SK-N-DZ (cell line): ENCODE measurements at regions not wholly inside any gene's neighbourhood (a gene's known extent, or its start where the extent isn't known, plus 50 kb on each side); places are given as distances from the start of the nearest gene placed in this dataset.

Source experiments
- DNase-seq: peaks from one replicate; pipeline ENCODE4 v3.0.0-alpha.2; 2015; ENCODE audit warnings: low spot score

DNA sequence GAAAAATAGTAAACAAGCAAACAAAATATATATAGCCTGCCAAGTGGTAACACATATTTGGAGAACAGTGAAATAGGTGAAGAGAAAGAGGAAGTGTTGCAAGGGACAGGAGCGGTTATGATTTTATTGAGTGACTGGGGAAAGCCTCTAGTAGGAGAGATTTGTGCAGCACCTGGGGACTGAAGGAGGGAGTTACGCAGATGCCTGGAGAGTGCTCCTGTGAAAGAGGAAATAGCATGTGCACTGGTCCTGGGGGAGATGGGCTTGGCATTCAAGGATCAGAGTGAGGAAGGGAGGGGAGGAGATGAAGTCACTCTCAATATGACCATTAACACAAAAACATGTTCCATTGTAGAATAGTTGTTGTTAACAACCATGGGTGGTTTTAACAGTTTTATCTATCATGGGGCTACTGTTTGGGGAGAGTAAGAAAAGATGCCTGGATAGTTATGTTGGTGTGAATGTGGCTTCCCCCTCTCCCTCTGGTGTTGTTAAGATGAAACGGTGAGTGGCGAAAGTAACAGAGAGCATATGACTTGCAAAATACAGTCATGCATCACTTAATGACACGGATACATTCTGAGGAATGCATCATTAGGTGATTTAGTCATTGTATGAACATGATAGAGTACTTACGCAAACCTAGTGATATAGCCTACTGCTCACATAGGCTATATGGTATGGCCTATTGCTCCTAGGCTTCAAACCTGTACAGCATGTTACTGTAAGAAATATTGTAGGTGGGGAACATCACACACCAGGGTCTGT is 251.7 kb upstream of the ARGLU1 start:
- no peak for DNase-seq

DNA sequence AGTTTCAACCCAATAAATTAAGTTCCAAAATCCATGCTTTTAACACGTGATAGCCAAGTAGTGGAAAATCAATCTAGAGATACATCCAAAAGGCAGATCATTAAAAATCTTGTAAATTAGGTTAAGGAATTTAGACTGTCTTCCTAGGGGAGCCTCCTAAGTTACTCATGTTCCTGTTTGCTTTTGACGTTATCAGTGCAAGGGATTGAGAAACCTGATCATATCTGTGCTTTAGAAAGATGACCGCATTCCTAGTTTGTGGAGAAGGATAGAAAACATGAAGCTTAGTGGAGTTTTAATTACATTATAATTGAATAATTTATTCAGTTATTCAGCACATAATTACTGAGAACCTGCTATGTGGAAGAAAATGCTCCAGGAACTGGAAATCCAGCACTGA is 251.0 kb upstream of the ARGLU1 start:
- DNase-seq = no peak

DNA sequence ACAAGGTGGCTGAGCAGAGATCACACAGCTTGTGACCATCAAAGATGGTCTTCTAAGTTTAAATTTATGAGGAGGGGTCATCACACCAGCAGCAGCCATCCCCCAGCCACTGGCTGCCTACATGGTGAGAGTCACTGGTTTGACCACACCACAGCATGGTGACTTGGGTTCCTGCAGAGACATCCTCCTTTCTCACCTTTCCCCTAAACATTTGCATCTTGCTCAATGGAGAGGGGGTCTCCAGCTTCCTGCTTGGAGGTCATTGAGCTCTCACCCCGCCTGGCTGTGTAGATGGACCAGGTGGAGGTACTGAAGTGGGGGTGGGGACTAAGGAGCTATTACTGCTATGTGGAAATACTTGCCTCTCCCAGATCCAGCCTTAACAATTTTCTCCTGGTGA is 247.6 kb upstream of the ARGLU1 start:
- DNase-seq = no peak

DNA sequence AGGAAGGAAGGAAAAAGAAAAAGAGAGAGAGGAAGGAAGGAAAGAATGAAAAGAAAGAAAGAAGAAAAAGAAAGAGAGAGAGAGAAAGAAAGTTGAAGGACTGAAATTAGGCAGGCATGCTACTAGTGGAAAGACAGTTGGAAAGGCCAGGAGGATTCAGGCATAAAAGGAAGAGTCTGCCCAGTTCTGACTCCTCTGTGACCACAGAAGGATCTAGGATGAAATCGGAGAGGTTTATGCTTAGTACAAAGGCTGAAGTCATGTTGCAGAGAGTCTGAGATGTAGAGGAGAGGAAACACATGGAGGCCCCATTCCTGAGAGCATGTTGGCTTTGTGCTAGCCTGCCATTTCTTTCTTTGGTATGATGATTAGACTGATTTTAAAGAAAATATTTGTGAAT is 246.5 kb upstream of the ARGLU1 start:
- no peak for DNase-seq

DNA sequence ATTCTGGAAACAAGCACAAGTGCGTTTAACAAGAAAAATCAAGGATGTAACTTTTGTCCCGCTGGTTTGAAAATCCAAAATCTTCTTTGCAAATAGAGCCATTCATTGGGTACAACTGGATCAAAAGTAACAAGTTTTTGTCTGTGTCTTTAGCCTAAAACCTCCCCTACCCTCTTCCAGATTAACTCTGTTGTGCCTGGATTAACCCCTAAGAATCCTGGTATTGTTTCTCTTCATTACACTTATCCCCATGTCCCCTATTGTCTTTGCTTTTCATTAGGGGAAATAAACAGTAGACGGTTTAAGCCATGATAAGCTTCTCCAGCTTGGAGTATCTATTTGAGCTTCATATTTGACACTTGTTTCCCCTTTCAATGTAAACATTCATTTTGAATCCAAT is 242.1 kb upstream of the ARGLU1 start:
- DNase-seq = no peak

DNA sequence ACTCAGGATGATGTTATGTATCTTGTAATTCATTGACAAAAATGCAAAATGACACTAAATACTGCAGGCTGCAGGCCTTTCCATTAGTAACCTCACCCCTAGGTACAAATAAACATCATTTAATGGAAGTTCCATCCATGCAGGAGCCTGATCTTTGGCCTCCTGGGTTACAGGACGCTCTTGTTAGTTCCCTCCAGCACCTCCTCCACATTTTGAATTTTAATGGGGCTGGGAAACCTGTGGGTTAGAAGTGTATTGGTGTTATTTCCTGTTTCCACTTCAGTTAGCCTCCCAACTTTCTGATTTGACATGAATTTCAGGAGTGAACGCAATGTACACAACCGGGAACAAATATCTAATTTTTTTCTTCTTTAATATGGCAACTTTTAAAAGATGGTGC is 237.1 kb upstream of the ARGLU1 start:
- no peak for DNase-seq

DNA sequence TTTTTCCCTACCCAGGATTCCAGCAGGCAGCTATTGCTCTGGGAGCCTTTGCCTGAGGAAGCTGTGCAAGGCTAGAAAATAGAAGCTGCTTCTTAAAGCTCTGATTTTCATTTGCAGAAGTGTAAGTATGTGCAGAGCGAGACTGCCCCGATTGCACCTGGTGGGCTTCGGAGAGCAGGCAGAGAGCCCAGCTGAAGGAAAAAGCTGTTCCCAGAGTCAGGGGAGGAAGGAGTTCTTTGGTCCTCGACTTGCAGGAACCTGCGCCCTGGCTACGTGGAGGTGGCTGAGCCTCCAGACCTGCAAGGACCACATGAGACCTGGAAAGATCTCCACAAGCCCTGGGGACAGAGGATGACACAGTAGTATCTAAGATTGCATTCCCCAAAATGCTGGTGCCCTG is 235.0 kb upstream of the ARGLU1 start:
- DNase-seq = no peak

DNA sequence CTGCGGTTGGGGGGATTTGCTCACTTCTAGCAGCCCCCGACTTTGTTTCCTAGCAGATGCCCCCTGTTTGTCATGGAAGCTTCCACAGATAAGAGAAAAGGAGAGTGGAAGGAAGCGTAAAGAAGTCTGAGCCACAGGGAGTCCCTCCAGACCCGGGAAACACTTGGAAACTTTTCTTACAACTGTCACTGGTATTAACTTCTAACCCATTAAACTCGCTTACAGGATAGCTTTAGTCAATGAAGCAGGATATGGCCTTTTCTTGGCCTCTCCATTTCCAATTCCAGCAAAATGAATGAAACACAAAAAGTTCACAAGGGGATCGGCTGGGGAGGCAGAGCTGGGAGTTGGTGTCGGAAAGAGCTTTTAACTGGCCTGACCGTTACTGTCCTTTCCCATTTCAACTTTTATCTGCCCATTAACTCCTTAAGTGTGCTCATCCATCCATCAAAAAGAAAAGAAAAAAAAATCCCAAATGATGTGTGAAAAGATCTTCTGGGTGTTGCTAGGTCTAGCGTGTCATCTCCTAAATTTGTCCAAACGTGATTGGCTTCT is 231.9 kb upstream of the ARGLU1 start:
- no peak for DNase-seq

DNA sequence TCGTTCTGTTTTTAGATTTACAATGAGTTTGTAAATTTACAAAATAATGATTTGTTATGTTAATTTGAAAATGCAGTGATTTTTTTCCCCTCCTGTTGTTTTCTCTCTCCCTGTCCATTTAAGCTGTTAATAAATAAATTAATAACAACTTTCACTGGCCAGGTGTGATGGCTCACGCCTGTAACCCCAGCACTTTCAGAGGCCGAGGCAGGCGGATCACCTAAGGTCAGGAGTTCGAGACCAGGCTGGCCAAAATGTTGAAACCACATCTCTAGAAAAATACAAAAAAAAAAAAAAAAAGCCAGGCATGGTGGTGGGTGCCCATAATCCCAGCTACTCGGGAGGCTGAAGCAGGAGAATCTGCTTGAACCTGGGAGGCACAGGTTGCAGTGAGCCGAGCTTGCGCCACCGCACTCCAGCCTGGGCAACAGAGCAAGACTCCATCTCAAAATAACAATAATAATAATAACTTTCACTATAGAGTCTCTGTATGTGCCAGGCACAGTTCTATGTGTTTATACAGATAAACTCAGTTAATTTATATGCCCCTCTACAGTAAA is 229.2 kb upstream of the ARGLU1 start:
- no peak for DNase-seq

DNA sequence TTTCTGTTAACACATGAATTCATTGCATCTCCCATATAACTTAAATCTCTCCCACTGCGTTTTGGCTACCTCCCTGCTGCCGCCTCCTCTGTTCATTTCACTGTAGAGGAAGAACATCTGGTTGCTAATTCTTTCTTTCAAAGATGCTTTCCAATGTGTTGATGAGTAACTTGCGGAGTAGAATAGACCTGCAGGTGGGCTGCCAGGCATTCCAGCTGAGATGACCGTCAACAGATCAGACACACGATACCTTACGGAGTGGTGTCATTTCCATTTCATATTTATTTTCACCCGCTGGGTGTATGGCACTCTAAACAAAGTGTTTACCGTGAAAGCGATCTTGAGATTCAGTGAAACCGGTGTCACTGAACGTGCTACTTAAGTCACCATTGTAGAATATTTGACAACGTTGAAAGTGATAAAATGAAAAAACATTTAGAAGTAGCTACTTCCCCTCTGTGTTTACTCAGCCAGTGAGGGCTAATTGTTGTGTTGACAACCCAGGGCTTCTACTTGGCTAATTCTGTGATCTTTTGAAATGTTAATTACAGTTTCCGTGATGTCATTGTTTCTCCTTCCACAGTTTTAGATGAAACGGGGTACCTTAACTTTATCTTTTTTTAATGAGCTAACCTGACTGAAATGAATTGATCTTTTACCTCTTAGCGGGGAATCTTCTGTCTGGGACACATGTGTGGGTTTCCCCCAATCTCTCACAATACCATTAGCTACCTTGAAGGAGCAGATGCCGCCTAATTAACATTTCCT is 228.5 kb upstream of the ARGLU1 start:
- no peak for DNase-seq

DNA sequence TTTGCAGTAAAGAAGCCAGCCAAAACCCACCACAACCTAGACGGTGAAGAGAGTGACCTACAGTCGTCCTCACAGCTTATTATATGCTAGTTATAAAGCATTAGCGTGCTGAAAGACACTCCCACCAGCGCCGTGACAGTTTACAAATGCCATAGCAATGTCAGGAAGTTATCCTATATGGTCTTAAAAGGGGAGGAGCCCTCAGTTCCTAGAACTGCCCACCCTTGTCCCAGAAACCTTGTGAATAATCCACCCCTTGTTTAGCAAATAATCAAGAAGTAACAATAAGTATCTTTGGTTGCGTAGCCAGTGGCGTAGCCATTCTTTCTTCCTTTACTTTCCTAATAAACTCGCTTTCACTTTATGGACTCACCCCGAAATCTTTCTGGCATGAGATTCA is 227.9 kb upstream of the ARGLU1 start:
- no peak for DNase-seq

DNA sequence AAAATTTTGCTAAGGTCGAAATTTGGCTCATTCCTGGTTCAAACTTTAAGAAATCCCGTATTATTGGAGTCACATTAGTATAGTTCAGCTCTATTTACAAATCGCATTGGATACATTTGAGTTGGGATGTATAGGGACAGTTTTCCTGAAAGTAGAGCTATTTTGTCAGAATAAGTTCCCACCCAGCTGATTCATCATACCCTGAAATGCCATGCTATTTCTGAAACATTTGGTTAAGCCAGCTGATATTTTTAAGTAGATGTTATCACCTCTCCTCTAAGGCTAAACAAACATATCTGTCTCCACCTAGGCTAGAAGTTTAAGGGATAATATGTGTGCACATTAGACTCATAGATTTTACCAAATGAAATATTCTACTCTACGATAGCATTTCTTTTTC is 226.2 kb upstream of the ARGLU1 start:
- DNase-seq = no peak

DNA sequence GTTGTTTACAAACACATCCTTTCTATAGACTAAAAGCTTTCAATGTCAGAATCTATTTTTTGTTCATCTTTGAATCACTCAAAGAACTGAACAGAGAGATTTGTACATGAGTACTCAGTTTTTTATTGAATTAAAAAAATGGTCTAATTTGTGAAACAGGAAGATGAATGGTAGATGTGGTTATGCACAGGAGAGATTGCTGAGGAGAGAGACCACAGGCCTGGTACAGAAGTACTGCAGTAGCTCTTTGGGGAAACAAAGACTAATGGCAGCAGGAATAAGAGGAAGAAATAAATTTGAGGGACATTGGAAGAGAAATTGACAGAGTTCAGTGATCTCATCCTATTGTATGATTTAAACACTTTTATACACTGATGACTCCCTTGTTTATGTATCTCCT is 222.0 kb upstream of the ARGLU1 start:
- no peak for DNase-seq

DNA sequence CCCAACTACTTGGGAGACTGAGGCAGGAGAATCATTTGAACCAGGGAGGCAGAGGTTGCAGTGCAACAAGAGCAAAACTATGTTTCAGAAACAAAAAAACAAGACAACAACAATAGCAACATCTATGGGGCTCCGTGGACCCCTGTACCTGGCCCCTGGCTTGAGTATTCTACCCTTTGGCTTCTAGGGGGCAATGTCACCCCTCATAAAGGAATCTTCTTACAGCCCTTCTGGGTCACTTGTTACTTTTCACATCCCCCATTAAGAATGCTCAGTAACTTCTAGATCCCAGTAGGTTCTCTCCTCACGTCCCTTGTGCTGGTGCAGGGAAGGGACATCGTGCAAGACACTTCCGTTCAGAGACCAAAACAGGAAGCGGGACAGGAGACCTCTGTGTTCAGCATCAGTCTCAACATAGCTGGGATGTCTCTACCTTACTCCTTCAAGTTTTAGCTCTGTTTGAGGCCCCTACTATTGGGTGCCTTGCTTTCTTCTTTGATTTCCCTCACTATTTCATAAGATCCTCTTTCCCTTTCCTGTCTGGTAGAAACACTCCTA is 218.1 kb upstream of the ARGLU1 start:
- no peak for DNase-seq

DNA sequence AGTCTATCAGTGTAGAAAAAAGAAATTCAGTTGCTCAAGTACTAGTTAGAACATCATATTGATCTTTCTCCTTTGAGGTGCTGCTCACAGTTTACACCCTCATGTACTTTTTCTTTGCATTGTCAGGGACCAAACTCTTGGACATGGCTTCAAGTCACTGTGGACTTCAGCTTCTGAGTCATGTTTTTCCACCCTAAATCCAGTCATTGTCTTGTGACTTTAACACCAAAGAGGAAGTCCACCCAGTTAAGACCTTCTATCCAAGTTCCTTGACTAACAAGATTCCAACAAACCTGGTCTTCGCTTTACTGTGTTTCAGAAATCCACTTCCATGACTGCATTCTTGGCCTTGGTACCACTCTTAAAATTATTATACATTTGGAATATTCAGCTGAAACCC is 206.7 kb upstream of the ARGLU1 start:
- DNase-seq = no peak

DNA sequence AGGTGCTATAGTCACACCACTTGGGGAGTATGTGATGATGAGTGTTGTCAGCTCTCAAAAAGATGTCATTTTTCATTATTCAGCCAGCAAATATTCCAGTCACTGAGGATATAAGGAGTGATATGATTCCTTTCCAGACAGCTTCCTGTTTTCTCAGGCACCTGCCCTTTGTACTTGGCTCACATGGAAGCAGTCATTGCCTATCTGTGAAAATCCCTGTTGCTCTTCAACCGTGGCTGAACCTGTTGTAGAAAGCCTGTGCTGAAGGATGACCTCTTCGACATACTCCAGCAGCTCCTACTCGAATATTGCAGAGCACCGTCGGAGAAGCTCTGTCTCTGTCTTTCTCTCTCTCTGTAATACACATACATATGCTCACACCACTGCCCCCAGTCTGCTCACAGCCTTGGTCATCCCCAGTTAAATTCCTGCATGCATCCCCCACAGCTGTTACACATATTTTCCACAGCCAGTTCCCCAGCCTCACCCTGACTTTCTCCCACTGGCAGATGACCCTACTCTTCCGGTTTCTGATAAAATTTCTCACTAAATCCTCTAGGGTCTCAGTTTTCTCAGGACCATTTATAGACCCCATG is 204.2 kb upstream of the ARGLU1 start:
- no peak for DNase-seq

DNA sequence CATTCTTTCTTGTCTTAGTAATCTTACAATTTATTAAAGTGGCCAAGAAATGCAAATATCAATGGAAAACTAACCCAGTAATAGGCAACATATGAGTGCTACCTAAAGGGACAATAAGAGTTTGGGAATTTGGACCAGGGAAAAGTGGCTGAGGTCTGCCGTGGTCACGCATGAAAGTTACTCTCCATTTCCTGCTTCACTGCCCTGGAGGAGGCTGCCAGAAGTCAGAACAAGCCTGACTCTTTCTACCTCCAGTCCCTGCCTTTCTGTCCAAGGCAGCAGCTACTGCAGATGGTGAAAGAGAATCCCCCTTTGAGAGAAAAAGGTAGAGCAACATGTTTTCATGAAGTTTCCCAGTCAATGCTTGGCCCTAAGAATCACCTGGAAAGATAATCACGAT is 201.1 kb upstream of the ARGLU1 start:
- no peak for DNase-seq

DNA sequence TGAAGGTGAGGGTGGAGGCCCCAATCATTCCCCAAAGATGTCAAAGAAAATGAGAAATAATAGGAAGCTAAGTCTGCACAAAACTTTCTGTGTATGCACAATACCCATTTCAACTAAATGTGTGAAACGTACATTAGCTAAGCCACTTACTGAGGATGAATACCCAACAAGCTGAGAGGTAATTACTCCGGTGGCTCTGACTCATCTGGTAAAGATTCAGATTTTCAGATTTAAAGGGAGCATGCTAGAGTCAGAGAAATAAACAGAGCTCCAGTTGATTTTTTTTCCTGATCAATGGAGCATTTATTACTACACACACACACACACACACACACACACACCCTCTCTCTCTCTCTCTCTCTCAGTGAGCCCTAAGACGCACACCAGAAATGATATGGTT is 194.8 kb upstream of the ARGLU1 start:
- DNase-seq = no peak

DNA sequence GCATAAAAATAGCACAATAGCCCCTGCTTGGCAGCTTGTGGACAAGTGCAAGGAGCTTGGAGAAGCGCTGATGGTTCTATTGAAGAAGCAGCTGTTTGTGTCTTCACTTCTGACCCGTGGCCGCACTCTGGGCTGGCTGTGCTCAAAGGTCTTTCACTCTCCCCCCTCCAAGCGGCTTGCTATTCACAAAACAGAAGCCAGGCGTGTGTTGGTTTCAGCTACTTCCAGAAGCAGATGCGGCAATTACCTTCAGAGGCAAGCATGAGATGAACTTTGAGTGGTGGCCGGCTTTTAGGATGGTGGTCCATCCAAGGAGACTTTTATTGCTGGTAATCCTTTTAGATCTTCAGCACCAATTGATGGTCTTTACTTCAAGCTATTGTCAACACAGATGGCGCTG is 188.5 kb upstream of the ARGLU1 start:
- DNase-seq = no peak

DNA sequence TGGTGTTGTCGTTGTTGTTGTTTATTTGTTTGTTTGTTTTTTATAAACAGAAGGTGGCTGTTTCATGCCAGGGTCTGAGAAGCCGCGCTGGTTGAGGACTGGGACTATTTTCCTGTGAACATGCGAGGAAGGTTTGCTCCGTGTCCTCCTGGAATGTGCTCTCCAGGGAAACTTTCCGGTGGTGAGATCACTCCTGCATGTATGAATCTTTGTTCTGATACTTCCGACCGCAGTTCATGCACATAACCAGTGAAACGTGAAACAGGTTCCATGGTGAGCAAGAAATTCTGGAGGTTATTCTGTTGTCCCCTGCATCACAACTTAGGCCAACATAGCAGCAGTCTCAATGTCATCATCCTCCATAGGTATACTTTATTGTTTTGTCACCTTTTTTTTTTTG is 187.6 kb upstream of the ARGLU1 start:
- DNase-seq = no peak

DNA sequence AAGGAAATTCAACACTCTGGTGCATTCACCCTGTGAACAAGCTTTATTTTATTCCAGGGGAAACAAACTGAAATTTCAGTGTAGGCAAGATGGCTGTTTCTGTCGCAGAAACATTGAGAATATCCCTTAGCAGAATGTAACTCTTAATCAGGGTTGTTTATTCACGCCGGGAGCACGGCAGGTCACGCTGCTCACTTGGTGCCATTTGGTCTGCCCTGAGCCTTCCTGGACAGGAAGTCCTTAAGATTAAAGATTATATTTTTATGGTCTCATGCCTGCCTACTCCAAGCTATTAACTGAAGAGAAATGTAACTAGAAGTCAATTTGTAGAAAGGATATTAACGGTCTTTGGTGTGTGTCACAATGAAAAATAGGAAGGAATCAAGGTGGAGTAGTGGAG is 185.3 kb upstream of the ARGLU1 start:
- no peak for DNase-seq

DNA sequence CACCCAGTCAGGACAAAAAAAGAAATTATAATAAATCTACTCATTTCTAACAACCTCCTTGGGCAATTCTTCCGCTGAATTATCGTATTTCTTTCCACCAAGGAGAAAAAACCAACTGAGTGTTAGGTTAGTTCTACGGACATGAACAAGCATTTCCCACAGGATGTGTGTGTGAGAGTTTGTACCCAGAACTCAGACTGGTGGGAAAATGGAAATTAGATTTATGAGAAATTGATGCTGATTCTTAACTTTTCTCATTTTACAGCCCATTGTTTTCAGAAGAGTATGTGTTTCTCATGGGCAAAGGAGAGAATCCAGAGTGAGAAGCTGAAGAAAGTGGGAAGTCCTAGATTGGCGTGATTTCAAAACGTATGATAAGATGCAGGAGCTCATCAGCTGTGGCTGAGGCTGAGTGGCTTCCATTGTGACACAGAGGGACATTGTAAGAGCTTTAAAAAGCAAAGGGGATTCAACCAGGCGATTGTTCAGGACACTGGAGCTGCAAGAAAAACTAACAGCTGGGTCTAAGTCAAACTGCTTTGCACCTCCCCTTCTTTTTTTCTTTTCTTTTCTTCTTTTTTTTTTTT is 184.7 kb upstream of the ARGLU1 start:
- no peak for DNase-seq
